ENCODE measurements at regions not wholly inside any gene's neighbourhood (a gene's known extent, or its start where the extent isn't known, plus 50 kb on each side); places are given as distances from the start of the nearest gene placed in this dataset.

DNA sequence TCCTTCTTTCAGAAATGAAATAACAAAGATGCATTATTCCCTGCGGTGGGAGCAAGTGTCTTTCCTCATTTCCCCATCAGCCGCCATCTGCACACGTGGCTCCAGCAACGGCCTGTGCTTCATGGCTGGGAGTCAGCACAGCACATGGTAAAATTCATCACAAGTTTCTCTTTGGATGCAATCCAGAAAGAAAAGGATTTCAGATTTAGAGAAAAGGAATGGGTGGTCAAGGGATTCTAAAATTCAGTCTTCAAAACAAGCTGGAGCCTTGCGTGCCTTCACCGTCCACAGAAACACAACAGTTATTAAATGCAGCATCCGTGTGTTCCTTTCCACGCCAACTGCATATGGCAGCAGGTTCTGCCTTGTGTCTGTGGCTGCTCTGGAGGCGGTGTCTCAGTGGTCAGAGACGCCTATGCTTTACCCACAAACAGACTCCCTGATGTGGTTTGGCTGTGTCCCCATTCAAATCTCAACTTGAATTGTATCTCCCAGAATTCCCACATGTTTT, 107.6 kb downstream of the THBS2 start:
- DNase-seq (ENCODE audit: low read depth), result no peak
- H3K4me3 ChIP-seq (ENCODE audit: low read depth, low read length), result no peak overlapping the region
- TF ChIP-seq, protein P1, sequence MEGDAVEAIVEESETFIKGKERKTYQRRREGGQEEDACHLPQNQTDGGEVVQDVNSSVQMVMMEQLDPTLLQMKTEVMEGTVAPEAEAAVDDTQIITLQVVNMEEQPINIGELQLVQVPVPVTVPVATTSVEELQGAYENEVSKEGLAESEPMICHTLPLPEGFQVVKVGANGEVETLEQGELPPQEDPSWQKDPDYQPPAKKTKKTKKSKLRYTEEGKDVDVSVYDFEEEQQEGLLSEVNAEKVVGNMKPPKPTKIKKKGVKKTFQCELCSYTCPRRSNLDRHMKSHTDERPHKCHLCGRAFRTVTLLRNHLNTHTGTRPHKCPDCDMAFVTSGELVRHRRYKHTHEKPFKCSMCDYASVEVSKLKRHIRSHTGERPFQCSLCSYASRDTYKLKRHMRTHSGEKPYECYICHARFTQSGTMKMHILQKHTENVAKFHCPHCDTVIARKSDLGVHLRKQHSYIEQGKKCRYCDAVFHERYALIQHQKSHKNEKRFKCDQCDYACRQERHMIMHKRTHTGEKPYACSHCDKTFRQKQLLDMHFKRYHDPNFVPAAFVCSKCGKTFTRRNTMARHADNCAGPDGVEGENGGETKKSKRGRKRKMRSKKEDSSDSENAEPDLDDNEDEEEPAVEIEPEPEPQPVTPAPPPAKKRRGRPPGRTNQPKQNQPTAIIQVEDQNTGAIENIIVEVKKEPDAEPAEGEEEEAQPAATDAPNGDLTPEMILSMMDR (IDR thresholded peaks at IDR 0.05; ENCODE audit: insufficient read depth, low read depth, low read length, missing control alignments), result no peak

DNA sequence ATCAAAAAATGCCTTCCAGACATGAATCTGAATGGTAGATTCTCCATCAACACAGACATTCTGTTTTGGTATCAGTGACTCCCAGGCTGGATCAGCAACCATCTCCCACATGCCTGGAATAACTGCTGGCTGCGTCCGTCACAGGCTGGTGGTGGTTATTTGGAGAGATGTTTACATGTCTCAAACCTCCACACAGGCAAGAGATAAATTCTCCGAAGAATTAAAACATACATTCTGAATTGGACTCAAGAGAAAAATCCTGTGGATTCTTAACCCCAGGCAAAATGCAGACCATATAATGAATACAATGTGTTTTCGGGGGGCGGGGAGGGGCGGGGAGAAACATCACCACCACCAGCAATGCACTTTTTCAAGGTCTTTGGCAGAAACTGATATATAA, 108.2 kb downstream of the THBS2 start:
- no peak for DNase-seq (ENCODE audit: low read depth)
- no peak overlapping the region for H3K4me3 ChIP-seq (ENCODE audit: low read depth, low read length)
- TF ChIP-seq, protein P1 (IDR thresholded peaks at IDR 0.05; ENCODE audit: insufficient read depth, low read depth, low read length, missing control alignments), result no peak

DNA sequence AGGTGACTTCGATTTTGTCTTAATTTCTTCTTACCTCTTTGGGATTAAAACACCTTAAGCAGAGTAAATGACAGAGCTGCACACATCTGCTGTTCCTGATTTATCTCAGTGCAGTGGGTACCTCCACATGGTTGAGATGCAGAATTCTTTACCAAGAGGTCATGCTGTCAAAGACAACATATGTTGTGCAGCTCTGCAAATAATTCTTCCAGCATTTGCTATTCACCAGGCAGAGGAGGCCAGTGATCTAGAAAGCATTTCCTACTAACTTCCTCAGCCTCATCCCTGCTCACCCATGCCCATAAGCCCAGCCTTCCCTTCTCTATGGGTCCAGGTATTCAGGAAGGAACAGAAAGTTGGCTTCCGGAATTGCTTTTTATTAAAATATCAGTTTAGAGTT, 109.3 kb downstream of the THBS2 start:
- DNase-seq (ENCODE audit: low read depth), result no peak
- no peak overlapping the region for H3K4me3 ChIP-seq (ENCODE audit: low read depth, low read length)

DNA sequence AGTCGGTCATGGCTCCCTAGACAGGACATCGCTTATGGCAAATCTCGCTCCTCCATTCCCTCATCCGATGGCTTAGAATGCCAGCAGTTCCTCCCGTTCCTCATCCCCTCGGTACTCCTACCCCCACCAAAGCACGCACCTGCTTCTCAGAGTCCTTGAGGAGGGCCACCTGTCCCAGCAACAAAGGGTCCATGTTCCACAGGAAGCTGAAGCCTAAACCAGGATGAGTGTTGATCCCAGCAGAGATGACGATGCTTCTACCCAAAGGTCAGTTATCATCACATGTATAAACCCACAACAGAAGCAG, 111.2 kb downstream of the THBS2 start:
- TF ChIP-seq, protein P1 (IDR thresholded peaks at IDR 0.05; ENCODE audit: insufficient read depth, low read depth, low read length, missing control alignments), result no peak
- H3K4me3 ChIP-seq (ENCODE audit: low read depth, low read length), result no peak overlapping the region
- no peak for DNase-seq (ENCODE audit: low read depth)

More for the DNA sequence above, 109.3 kb downstream of the THBS2 start:
- TF ChIP-seq, protein P1 (IDR thresholded peaks at IDR 0.05; ENCODE audit: insufficient read depth, low read depth, low read length, missing control alignments), result no peak

DNA sequence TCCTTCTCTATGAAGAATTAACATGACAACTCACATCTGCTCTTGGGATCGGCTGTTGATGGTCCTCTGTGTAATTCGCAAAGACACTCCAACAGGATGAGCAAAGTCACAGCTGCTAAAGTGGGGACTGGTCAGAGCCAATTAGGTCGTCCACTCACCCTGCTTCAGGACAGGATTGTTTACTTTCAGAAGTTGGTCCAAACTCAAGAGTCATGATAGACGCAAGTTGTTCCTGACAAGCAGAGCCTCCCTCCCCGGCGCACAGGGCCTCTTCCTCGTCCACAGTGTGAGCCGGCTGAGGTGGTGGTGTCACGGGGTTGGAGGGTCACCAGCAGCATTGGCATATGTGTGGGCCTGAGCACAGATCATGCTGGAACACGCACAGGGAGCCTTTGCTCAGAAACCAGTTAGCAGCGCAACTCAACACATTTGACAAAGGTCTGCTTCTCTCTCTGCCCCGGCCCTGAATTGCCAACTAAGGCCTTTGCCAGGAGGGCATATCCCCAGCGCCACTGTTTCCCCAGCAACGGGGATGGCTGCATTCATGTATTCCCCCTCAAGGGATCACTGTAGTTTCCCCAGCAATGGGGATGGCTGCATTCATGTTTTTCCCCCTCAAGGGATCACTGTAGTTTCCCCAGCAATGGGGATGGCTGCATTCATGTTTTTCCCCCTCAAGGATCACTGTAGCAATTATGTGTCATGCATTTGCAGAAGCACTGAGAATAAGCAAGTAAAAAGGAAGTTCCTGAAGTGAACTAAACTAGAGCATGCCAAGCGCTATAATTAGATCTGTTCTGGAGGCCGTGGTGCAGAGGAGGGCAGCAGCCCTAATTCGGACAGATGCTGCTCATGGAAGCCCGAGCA, 111.7 kb downstream of the THBS2 start:
- no peak for DNase-seq (ENCODE audit: low read depth)
- H3K4me3 ChIP-seq (ENCODE audit: low read depth, low read length), result no peak overlapping the region
- TF ChIP-seq, protein P1 (IDR thresholded peaks at IDR 0.05; ENCODE audit: insufficient read depth, low read depth, low read length, missing control alignments), result no peak

DNA sequence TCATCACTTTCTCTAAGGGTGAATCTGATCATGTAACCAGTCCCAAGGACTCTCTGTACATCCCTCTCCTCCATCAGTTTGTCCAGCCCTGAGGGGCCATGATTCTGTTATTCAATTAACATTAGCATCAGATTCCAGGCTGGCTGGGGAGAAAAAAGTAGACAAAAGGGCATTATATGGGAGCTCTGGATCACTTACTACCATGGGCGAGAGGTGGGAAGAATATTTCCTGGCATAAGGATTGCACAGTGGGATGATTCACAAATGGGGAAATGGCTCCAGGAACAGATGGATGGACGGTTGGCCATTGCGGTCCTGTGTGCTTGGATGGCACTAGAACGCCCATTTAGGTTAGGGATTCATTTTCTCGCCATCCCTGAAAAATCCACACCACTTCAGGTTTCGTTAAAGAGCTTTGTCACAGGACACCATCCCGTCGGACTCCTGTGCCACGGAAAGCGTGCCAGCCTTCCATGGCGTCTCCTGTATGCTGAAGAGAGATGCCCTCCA, 112.6 kb downstream of the THBS2 start:
- no peak overlapping the region for H3K4me3 ChIP-seq (ENCODE audit: low read depth, low read length)
- TF ChIP-seq, protein P1 (IDR thresholded peaks at IDR 0.05; ENCODE audit: insufficient read depth, low read depth, low read length, missing control alignments), result no peak
- DNase-seq (ENCODE audit: low read depth), result no peak
